ENCODE measurements at regions not wholly inside any gene's neighbourhood (a gene's known extent, or its start where the extent isn't known, plus 50 kb on each side); places are given as distances from the start of the nearest gene placed in this dataset.

DNA sequence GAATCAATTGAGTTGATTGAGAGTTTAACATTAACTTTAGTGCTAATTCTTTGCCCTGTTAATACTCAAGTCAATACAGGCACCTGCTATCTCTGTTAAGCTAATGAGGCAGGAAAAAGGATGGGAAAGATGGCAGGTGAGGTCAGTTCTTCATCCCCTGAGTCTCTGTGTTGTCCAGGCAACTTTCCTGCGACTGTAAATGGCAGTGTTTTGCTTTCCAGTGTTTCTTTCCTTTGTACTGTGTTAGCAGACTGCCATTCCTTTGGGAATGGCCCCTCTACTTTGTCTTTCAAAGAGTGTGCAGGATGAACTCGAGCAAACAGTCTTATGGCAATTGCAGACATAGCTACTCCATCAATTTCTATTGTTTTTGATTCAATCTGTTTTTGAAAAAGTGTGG is 202.2 kb upstream of the VLDLR start:
- Histone ChIP-seq H3K9me3 (ENCODE audit: low read depth, low read length) (no peaks in the 10 kb centered on the region), H4K20me1 (ENCODE audit: insufficient read depth, low read length) (no peaks in the 10 kb centered on the region), H3K27ac (ENCODE audit: low read depth, low read length) (no peak overlapping the region), H3K36me3 (ENCODE audit: insufficient read depth, low read length) (no peaks in the 10 kb centered on the region), H3K4me2 (ENCODE audit: insufficient read depth, low read length) (no peak overlapping the region), H3K79me2 (ENCODE audit: insufficient read depth, low read length) (no peaks in the 10 kb centered on the region), H3K4me3 (ENCODE audit: insufficient read depth, low read length) (no peak overlapping the region), H2AFZ (ENCODE audit: low read length) (no peak overlapping the region), H3K4me1 (ENCODE audit: insufficient read depth, low read length) (no peaks in the 10 kb centered on the region), H3K27me3 (ENCODE audit: insufficient read depth, low read length) (no peaks in the 10 kb centered on the region)
- no peak for DNase-seq (ENCODE audit: insufficient read length, low spot score, missing footprints)
- TF ChIP-seq, protein P1, sequence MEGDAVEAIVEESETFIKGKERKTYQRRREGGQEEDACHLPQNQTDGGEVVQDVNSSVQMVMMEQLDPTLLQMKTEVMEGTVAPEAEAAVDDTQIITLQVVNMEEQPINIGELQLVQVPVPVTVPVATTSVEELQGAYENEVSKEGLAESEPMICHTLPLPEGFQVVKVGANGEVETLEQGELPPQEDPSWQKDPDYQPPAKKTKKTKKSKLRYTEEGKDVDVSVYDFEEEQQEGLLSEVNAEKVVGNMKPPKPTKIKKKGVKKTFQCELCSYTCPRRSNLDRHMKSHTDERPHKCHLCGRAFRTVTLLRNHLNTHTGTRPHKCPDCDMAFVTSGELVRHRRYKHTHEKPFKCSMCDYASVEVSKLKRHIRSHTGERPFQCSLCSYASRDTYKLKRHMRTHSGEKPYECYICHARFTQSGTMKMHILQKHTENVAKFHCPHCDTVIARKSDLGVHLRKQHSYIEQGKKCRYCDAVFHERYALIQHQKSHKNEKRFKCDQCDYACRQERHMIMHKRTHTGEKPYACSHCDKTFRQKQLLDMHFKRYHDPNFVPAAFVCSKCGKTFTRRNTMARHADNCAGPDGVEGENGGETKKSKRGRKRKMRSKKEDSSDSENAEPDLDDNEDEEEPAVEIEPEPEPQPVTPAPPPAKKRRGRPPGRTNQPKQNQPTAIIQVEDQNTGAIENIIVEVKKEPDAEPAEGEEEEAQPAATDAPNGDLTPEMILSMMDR (IDR thresholded peaks at IDR 0.05; ENCODE audit: extremely low read depth, low read depth, low read length) = no peak

DNA sequence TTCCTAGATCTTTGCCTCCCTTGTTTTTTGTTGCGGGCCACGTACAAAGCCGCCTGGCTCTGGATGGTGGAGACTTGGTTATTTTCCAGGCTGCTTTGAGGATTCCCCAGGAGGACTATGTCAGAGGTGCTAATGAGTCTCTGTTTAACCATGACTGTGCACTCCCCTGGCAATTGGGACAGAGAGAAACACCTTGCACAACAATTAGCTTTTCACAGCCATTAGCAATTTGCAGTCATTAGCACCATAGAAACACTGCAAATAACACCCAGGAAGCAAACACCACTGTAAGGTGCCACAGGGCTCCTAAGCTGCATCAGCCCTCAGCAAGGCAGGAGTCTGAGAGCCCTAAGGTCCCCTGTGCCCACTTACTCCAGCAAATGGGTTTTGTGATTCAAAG is 201.0 kb upstream of the VLDLR start:
- TF ChIP-seq, protein P1 (IDR thresholded peaks at IDR 0.05; ENCODE audit: extremely low read depth, low read depth, low read length) = no peak
- H3K79me2 ChIP-seq (ENCODE audit: insufficient read depth, low read length) = no peaks in the 10 kb centered on the region

GRCh38 chr9:2424619-2425033 is 197.0 kb upstream of the VLDLR start:
- Histone ChIP-seq H3K27ac (ENCODE audit: low read depth, low read length) (no peak overlapping the region), H3K4me1 (ENCODE audit: insufficient read depth, low read length) (no peaks in the 10 kb centered on the region), H3K27me3 (ENCODE audit: insufficient read depth, low read length) (no peaks in the 10 kb centered on the region), H3K79me2 (ENCODE audit: insufficient read depth, low read length) (no peaks in the 10 kb centered on the region), H4K20me1 (ENCODE audit: insufficient read depth, low read length) (no peaks in the 10 kb centered on the region), H3K36me3 (ENCODE audit: insufficient read depth, low read length) (no peaks in the 10 kb centered on the region), H2AFZ (ENCODE audit: low read length) (no peak overlapping the region), H3K4me3 (ENCODE audit: insufficient read depth, low read length) (no peak overlapping the region), H3K9me3 (ENCODE audit: low read depth, low read length) (no peaks in the 10 kb centered on the region), H3K4me2 (ENCODE audit: insufficient read depth, low read length) (no peak overlapping the region)
- DNase-seq (ENCODE audit: insufficient read length, low spot score, missing footprints) = no peak
- TF ChIP-seq, protein P1 (IDR thresholded peaks at IDR 0.05; ENCODE audit: extremely low read depth, low read depth, low read length) = no peak

More for the DNA sequence above, 201.0 kb upstream of the VLDLR start:
- H3K36me3 ChIP-seq (ENCODE audit: insufficient read depth, low read length) = no peaks in the 10 kb centered on the region
- no peak overlapping the region for H3K4me2 ChIP-seq (ENCODE audit: insufficient read depth, low read length)
- H3K4me3 ChIP-seq (ENCODE audit: insufficient read depth, low read length) = no peak overlapping the region
- H3K27ac ChIP-seq (ENCODE audit: low read depth, low read length) = no peak overlapping the region
- H3K4me1 ChIP-seq (ENCODE audit: insufficient read depth, low read length) = no peaks in the 10 kb centered on the region
- no peak for DNase-seq (ENCODE audit: insufficient read length, low spot score, missing footprints)
- H3K27me3 ChIP-seq (ENCODE audit: insufficient read depth, low read length) = no peaks in the 10 kb centered on the region
- no peaks in the 10 kb centered on the region for H4K20me1 ChIP-seq (ENCODE audit: insufficient read depth, low read length)
- no peaks in the 10 kb centered on the region for H3K9me3 ChIP-seq (ENCODE audit: low read depth, low read length)
- H2AFZ ChIP-seq (ENCODE audit: low read length) = no peak overlapping the region

DNA sequence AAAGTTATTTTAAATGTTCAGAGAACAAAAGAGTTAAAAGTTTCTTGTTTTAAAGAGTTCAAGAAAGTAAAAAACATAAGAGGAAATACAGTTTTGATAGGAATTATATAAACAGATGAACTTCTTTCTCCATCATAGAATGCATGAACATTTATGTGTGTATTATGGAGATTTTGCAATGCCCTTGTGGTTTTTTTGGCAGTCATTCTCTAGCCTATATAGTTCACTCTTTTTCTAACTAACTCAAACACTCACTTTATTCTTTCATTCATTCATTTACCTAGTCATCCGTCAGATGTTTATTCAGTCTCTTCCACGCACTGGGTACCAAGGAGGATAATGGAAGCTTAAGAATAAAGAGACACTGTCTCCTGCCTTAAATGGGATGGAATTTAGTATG is 195.9 kb upstream of the VLDLR start:
- Histone ChIP-seq H2AFZ (ENCODE audit: low read length) (no peak overlapping the region), H3K36me3 (ENCODE audit: insufficient read depth, low read length) (no peaks in the 10 kb centered on the region), H3K9me3 (ENCODE audit: low read depth, low read length) (no peaks in the 10 kb centered on the region), H3K27ac (ENCODE audit: low read depth, low read length) (no peak overlapping the region), H4K20me1 (ENCODE audit: insufficient read depth, low read length) (no peaks in the 10 kb centered on the region), H3K79me2 (ENCODE audit: insufficient read depth, low read length) (no peaks in the 10 kb centered on the region), H3K27me3 (ENCODE audit: insufficient read depth, low read length) (no peaks in the 10 kb centered on the region), H3K4me3 (ENCODE audit: insufficient read depth, low read length) (no peak overlapping the region), H3K4me1 (ENCODE audit: insufficient read depth, low read length) (no peaks in the 10 kb centered on the region), H3K4me2 (ENCODE audit: insufficient read depth, low read length) (no peak overlapping the region)
- TF ChIP-seq, protein P1 (IDR thresholded peaks at IDR 0.05; ENCODE audit: extremely low read depth, low read depth, low read length) = no peak
- DNase-seq (ENCODE audit: insufficient read length, low spot score, missing footprints) = no peak
